Loucy (cell line): ENCODE measurements at regions not wholly inside any gene's neighbourhood (a gene's known extent, or its start where the extent isn't known, plus 50 kb on each side); places are given as distances from the start of the nearest gene placed in this dataset.

Source experiments
- H2AFZ ChIP-seq: fragments of 200-600 bp; sonication (generic); 2 replicates; pipeline ENCODE4 v1.6.0; 2016; ENCODE audit warnings: antibody characterized with exemption, mild to moderate bottlenecking, low read length, moderate library complexity
- H3F3A ChIP-seq: fragments of 200-600 bp; 2 replicates; pipeline ENCODE4 v1.6.0; 2016; ENCODE audit warnings: antibody characterized with exemption, low read depth, mild to moderate bottlenecking
- H3K27me3 ChIP-seq: fragments of 200-600 bp; sonication (generic); 2 replicates; pipeline ENCODE4 v1.6.1; 2014; ENCODE audit warnings: low read length, mild to moderate bottlenecking; ENCODE audit not compliant: insufficient read depth, poor library complexity, severe bottlenecking
- H3K36me3 ChIP-seq: fragments of 200-600 bp; sonication (generic); 2 replicates; pipeline ENCODE4 v1.6.1; 2016; ENCODE audit warnings: low read length; ENCODE audit not compliant: insufficient read depth
- H3K4me1 ChIP-seq: fragments of 200-600 bp; sonication (generic); 2 replicates; pipeline ENCODE4 v1.5.1; 2014; ENCODE audit warnings: low read length, mild to moderate bottlenecking; ENCODE audit not compliant: insufficient read depth, poor library complexity, severe bottlenecking
- H3K4me2 ChIP-seq: fragments of 200-600 bp; sonication (generic); 2 replicates; pipeline ENCODE4 v1.6.0; 2014; ENCODE audit warnings: antibody characterized with exemption, low read length, low read depth, mild to moderate bottlenecking; ENCODE audit not compliant: poor library complexity, severe bottlenecking
- H3K4me3 ChIP-seq: fragments of 200-600 bp; sonication (generic); 2 replicates; pipeline ENCODE4 v1.5.1; 2014; ENCODE audit warnings: low read length, mild to moderate bottlenecking, mixed read lengths; ENCODE audit not compliant: poor library complexity, severe bottlenecking
- H3K79me2 ChIP-seq: fragments of 200-600 bp; sonication (generic); 2 replicates; pipeline ENCODE4 v1.6.1; 2014; ENCODE audit warnings: low read length; ENCODE audit not compliant: insufficient read depth
- H3K9ac ChIP-seq: fragments of 200-600 bp; sonication (generic); 2 replicates; pipeline ENCODE4 v1.6.0; 2014; ENCODE audit warnings: mild to moderate bottlenecking, low read depth, low read length, moderate library complexity; ENCODE audit not compliant: poor library complexity, severe bottlenecking
- H3K9me2 ChIP-seq: fragments of 200-600 bp; sonication (generic); replicated peaks from 2 replicates; pipeline ENCODE4 v1.6.1; 2016; ENCODE audit warnings: low read depth, low read length, mixed read lengths
- H3K9me3 ChIP-seq: fragments of 200-600 bp; sonication (generic); 2 replicates; pipeline ENCODE4 v1.6.1; 2014; ENCODE audit warnings: mild to moderate bottlenecking, antibody characterized with exemption, low read length, low read depth; ENCODE audit not compliant: insufficient read depth
- H4K20me1 ChIP-seq: fragments of 200-600 bp; sonication (generic); 2 replicates; pipeline ENCODE4 v1.6.0; 2014; ENCODE audit warnings: antibody characterized with exemption, low read length, mild to moderate bottlenecking; ENCODE audit not compliant: insufficient read depth, poor library complexity, severe bottlenecking
- CTCF ChIP-seq: fragments of 200-600 bp; sonication (generic); conservative IDR thresholded peaks from 2 replicates; pipeline ENCODE4 v1.5.1; 2014; ENCODE audit warnings: mild to moderate bottlenecking, antibody characterized with exemption, low read length
- EZH2phosphoT487 ChIP-seq: fragments of 200-600 bp; IDR thresholded peaks from 2 replicates; pipeline ENCODE4 v1.6.1; 2018; ENCODE audit warnings: antibody characterized with exemption, mild to moderate bottlenecking, moderate library complexity, borderline replicate concordance

- no peaks in the 10 kb centered on the region for H3K36me3 ChIP-seq
- H3K4me3 ChIP-seq = peak overlapping the region; percentile 74
- H3K27me3 ChIP-seq = no peaks in the 10 kb centered on the region
- no peaks in the 10 kb centered on the region for H3K9me2 ChIP-seq
- TF ChIP-seq CTCF (no peak), EZH2phosphoT487 (no peak)
- peaks cover 6% of the 10 kb centered on the region; the same call in 1 of the 2 replicates for H3F3A ChIP-seq
- H3K9me3 ChIP-seq = no peaks in the 10 kb centered on the region
- peaks cover 17% of the 10 kb centered on the region for H3K4me1 ChIP-seq
- H3K4me2 ChIP-seq = peak overlapping the region; percentile 92
- no peaks in the 10 kb centered on the region for H3K79me2 ChIP-seq
- no peak overlapping the region for H2AFZ ChIP-seq
- no peaks in the 10 kb centered on the region for H4K20me1 ChIP-seq
- H3K9ac ChIP-seq = no peak overlapping the region
These were observed 538.7 kb downstream of the TRIB2 start for GRCh38 chr2:13255485-13255884.

GRCh38 chr2:13260402-13260801 is 543.7 kb downstream of the TRIB2 start:
- no peaks in the 10 kb centered on the region for H3F3A ChIP-seq
- H3K4me1 ChIP-seq = peaks cover 2% of the 10 kb centered on the region
- H3K4me2 ChIP-seq = no peak overlapping the region
- H3K4me3 ChIP-seq = no peak overlapping the region
- H3K9ac ChIP-seq = no peak overlapping the region
- no peaks in the 10 kb centered on the region for H3K9me3 ChIP-seq
- no peak overlapping the region for H2AFZ ChIP-seq
- H3K27me3 ChIP-seq = no peaks in the 10 kb centered on the region
- H3K9me2 ChIP-seq = no peaks in the 10 kb centered on the region
- H3K79me2 ChIP-seq = no peaks in the 10 kb centered on the region
- H3K36me3 ChIP-seq = no peaks in the 10 kb centered on the region
- no peaks in the 10 kb centered on the region for H4K20me1 ChIP-seq
- no peak for TF ChIP-seq CTCF
- no peak for TF ChIP-seq EZH2phosphoT487

- no peaks in the 10 kb centered on the region for H3K9me3 ChIP-seq
- no peak overlapping the region for H2AFZ ChIP-seq
- H3K27me3 ChIP-seq = no peaks in the 10 kb centered on the region
- H3K9ac ChIP-seq = no peak overlapping the region
- no peaks in the 10 kb centered on the region for H3F3A ChIP-seq
- H3K9me2 ChIP-seq = no peaks in the 10 kb centered on the region; the same call in 1 of the 2 replicates
- no peaks in the 10 kb centered on the region for H3K36me3 ChIP-seq
- TF ChIP-seq CTCF (no peak), EZH2phosphoT487 (no peak)
- H3K79me2 ChIP-seq = no peaks in the 10 kb centered on the region
- H3K4me1 ChIP-seq = no peaks in the 10 kb centered on the region
- H3K4me3 ChIP-seq = no peak overlapping the region
- no peaks in the 10 kb centered on the region for H4K20me1 ChIP-seq
- no peak overlapping the region for H3K4me2 ChIP-seq
These were observed 549.4 kb downstream of the TRIB2 start for GRCh38 chr2:13266166-13266565.
